ENCODE measurements at regions not wholly inside any gene's neighbourhood (a gene's known extent, or its start where the extent isn't known, plus 50 kb on each side); places are given as distances from the start of the nearest gene placed in this dataset.

DNA sequence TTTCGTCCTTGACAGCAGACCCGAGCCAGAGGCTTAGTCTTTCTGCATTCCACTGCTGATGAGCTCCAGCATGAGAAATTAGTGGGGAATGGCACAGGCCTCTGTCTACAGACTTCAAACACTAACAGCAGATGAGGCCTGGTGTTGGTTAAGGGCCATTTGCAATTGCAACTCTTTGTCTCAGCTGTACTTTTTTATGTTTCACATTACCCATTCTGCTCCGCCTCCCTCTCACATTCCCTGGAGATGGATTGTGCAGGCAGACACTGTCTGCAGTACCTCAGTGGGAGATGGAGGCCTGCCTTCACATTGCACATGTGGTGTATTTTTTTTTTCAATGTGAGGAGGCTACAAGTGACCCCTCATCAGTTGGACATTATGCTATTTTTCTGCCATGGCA, 370.2 kb downstream of the DUSP10 start:
- DNase-seq (ENCODE audit: low spot score) = no peak

DNA sequence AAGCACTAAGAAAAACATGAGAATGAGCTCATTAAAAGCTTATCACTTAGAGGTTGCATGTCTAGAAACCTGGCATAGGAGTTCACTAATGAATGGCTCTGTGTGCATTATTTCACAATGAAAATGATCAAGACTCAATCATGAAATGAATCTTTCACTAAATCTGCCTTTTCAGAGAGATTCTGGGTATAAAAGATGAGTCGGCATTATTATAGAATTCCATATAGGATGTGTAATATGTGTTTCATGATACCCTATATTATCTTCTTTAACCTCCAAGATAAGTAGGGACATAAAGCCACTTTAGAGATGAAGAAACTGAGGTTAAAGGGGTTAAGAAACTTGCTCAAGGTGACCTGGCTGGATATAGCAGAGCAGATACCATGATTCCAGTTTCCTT, 368.1 kb downstream of the DUSP10 start:
- DNase-seq (ENCODE audit: low spot score) = no peak

DNA sequence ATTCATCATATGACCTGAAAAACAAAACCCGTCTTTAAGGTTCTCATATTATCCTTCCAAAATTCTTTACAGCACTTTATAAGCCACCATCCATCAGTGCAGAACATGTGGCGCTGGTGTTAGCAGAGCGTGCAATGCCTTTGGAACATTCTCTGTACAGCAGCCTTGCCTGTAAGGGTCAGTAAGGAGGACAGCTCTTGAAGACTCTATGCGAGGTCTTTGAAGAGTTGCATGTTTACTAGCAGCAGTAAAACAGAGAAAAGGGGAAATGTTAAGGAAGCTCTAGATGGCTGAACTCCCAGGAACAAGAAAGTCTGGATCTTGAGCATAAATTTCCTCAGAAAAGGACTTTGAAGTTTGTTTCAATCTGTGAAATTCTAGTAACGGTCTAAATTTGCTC, 365.6 kb downstream of the DUSP10 start:
- DNase-seq (ENCODE audit: low spot score) = no peak

DNA sequence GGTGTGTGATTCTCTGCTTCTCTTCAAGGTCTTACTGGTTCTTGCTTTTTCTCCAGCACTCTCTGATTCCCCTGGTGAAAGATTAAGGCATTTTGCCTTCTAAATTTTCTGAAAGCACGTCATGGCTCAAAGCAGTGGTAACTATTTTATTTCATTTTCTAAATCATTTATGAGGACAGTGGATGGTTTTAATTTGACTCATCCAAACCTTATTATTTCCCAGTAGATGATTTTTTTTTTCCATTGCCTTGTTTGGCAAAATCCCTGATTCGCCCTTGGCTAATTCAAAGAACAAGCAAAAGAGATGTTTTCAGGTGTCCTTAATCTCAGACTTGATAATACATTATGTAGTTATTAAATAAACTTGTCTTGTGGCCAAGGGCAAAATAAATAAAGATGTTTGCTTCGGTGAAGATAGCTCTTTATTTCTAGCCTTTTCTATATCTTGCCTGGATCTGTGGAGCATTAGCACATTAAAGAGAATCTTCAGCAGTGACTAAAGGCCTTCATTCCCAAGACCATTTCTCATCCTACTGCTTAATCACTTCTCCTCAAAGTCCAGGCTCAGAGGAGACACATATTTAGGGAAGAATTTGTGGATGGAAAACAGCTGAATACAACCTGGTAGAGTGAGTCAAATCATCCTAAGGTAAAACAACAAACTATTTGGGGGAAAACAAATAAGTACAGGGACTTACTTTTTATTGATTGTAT, 359.8 kb downstream of the DUSP10 start:
- no peak for DNase-seq (ENCODE audit: low spot score)

DNA sequence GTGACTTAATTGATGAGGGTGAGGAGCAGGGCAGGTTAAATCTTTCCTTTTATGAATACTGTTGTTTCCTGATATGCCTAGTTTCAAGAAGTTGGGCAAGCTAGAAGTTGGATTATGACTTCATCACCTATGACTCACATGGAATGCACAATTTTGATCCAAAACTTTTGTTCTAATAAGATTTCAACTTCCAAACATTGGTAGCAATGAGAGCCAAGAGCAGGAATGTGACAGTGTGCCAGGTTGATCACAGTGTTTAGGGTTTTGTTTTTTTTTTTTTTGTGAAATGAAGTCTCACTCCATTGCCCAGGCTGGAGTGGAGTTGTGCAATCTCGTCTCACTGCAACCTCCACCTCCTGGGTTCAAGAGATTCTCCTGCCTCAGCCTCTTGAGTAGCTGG, 349.4 kb downstream of the DUSP10 start:
- no peak for DNase-seq (ENCODE audit: low spot score)

DNA sequence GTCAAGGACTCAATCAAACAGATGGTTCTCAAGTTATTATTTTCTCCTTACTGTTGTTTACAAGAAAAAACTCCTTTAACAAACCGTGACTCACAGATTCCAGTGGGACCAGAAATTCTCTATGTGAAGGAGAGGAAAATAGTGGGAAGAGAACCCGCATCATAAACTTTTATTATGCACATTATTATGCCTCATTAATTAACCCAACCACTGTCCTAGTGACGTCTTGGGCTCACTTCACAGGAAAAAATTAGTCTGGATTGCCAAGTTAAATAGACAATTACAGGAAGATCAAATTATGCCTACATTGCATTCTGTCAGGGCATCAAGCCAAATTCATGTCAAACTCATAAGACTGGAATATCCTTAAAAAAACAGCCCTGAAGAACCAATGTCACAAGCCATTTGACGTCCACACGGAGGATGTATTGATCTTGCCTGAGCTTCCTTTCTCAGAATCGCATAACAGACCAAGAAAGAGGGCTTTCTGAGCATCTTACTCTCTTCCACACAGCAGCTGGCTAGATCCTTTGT, 347.8 kb downstream of the DUSP10 start:
- DNase-seq (ENCODE audit: low spot score) = no peak

DNA sequence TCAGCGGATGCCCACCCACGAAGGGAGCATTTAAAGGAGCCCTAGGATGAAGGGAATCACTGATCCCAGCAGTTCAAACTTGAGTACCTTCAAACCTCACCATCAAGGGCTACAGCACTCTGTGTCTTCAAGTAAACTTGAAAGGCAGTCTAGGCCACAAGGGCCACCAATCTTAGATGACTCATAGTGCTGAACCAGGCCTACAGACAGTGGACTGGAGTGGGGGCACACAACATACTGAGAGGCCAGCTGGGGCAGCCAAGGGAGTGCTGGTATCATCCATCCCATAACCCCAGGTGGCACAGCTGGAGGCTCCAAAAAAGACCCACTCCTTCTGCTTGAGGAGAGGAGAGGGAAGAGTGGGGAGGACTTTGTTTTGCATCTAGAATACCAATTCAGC, 345.4 kb downstream of the DUSP10 start:
- DNase-seq (ENCODE audit: low spot score) = no peak

DNA sequence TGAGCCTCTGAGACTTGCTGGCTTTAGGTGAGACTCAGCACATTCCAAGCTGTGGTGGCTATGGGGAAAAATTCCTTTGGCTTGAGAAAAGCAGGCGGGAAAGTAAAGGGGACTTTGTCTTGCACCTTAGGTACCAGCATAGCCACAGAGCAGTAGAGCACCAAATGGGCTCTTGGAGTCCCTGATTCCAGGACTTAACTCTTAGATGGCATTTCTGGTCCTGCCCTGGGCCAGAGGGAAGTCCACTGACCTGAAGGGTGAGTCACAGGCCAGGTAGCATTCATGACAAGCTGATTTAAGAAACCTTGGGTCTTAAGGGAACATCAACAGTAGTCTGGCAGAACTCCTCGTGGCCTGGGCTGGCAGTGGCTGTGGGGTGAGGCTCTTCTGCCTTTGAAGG, 344.7 kb downstream of the DUSP10 start:
- DNase-seq (ENCODE audit: low spot score) = no peak

DNA sequence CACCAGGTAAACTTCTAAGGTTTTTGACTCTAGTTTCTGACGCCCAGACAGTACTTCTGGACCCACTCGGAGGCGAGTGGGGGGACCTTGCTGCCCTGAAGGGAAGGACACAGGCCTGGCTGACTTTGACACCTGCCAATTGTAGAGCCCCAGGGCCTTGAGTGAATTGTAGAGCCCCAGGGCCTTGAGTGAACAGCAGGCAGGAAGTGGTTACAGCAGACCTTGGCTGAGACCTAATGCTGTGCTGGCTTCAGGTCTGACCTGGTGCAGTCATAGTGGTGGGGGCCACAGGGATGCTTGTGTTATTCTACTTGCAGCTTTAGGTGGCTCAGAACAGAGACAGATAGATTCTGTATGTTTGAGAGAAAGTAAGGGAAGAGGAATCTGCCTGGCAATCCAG, 344.3 kb downstream of the DUSP10 start:
- DNase-seq (ENCODE audit: low spot score) = no peak

DNA sequence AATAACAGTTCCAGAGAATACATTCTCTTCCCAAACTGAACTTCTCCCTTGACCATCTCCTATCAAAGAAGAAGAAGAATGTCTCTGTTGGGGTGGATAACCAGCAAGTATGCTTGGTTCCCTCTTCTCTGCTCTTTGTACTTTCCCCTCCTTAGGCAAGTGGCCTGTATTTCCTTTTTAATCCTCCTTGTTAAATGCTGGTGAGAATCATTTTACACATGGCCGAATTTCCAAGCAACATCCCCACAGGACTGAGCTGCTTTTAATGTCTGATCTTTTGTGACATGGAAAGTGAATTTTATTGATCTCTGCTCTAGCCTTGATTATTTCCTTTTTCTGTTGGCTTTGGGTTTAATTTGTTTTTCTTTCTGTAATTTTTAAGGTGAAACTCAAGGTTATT, 336.7 kb downstream of the DUSP10 start:
- DNase-seq (ENCODE audit: low spot score) = no peak

DNA sequence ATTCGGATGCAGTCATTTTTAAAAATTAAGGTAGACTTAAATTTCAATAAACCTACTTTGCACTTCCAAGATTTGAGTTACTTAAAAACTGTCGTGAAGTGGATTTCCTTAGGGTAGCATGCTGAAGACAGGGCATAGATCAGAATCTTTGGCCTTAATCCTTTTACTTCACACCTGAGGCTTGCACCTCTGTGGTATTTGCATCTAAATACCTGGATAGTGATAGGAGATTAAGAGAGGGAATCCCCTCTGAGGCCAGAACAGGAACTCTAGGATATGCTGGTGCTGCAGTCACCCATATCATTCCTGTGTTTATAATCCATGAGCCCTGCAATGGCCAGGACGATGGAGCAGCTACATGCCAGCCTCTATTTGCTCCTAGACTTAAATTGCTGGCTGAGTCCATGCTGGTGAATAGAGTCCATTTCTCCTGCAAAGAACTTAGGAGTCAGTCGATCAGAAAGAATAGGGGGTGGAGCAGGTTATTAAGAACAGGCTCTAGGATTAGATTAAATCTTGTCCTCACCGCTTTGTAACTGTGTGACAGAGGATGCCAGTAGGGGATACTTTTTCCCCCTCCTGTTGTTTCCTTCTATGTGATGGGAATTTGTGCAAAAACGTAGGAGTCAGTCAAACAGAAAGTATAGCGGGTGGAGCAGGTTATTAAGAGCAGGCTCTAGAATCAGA, 333.6 kb downstream of the DUSP10 start:
- no peak for DNase-seq (ENCODE audit: low spot score)

DNA sequence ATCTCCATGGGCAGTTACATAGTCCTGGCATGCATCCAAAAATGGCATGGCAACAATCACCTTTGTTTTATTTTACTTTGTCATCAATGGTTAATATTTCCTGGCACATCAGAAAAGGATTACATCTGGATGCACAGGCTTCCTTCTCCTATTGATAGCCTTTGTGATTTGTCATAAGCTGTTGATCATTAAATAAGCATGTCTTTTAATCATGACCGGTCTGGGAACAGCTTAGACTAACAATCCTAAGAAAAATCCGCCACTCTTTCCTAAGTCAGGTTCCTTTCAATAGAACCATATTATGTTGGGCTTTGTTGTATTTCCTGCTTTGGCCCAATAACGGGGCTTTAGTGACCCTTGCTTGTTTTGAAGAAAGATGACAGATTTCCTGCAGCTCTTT, 330.6 kb downstream of the DUSP10 start:
- no peak for DNase-seq (ENCODE audit: low spot score)

DNA sequence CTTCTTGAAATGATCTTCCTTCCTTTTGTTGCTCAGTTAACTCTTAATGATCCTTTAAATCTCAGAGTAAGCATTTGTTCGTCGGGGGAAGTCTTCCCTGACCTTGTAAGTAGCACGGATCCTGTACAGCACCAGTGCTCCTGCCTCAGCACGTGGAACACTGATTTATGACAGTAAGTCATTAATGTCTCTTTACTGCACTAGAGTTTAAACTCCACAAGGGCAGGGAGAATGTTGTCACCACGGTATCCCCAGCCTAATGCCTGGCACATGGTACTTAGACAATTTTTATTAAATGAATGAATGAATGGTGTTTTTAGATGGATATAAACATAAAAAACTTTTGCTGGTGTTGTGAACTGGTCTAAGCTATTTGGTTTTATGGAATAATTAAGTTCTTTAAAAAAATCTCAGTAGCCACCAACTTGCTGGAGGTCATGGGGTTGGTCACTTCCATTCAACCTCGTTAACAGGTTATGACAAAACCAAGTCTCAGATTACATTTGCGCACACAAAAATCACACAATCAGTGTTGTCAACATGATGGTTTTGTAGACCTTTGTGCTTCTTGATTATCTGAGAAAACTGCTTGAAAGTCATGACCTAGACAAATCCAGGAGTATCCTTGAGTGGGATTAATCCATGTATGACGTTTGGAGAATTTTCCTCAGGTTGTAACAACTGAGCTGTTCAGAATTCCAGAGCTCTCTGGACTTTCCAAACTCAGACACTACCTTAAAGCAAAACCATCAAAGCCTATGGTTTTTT, 326.9 kb downstream of the DUSP10 start:
- no peak for DNase-seq (ENCODE audit: low spot score)

DNA sequence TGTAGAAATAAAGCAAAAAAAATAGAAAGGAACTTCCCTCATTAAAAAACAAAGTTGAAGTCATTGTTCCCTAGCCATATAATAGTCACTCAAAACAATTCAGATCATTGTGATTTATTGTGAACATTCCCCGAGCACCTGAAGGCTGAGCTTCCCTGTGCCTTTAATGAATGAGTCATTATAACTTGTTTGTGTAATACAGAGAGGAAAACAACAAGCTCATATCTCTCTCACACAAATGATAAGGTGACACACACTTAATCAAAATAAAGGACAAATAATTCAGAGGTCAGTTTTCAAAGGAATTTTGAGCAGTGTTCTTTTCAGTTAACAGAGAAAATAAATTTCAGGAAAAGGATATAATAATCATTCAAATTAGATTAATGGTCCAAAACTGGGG, 326.2 kb downstream of the DUSP10 start:
- no peak for DNase-seq (ENCODE audit: low spot score)

DNA sequence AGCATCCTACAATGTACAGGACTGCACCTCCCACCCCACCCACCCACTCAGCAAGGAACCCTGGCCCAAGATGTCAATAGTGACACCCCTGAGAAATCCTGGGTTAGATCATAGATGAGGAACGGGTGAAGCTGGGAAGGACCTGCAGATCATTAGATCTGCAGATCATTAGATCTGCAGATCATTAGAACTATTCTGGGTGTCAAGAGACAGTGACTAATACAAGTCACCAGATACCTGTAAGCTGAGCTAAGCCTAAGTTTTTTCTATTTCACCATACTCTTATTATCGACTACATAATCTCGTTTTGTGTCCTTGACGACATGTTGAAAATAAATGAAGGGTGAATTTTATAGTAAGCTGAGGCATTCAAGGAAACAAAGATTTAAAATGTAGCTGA, 325.7 kb downstream of the DUSP10 start:
- no peak for DNase-seq (ENCODE audit: low spot score)

DNA sequence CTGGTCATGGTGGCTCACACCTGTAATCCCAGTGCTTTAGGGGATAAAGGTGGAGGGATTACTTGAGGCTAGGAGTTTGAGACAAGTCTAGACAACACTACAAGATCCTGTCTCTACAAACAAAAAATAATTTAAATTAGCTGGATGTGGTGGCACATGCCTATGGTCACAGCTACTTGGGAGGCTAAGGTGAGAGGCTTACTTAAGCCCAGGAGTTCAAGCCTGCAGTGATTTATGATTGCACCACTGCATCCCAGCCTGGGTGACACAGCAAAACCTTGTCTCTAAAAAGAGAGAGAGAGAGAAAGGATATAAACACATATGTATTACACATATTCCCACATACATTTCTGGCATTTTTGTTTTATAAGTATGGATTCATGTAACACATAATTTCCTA, 325.2 kb downstream of the DUSP10 start:
- DNase-seq (ENCODE audit: low spot score) = no peak

DNA sequence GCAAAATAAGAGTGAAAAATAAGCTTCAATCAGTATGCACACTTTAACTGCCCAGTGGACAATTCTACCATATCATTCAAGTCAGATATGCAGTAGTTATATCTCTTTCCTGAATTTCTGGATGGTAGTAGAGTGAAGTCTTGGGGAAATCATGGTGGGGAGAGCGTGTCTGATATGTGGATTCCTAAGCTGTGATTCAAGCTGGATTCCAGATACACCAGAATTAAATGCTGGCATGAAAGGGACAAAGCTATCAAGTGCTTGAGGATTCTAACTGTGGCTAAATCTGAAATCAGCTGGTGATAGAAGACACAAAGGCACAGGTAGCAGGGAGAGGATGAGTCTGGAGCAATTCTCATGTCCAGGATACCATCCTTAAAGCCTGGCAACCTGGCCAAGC, 323.5 kb downstream of the DUSP10 start:
- no peak for DNase-seq (ENCODE audit: low spot score)

DNA sequence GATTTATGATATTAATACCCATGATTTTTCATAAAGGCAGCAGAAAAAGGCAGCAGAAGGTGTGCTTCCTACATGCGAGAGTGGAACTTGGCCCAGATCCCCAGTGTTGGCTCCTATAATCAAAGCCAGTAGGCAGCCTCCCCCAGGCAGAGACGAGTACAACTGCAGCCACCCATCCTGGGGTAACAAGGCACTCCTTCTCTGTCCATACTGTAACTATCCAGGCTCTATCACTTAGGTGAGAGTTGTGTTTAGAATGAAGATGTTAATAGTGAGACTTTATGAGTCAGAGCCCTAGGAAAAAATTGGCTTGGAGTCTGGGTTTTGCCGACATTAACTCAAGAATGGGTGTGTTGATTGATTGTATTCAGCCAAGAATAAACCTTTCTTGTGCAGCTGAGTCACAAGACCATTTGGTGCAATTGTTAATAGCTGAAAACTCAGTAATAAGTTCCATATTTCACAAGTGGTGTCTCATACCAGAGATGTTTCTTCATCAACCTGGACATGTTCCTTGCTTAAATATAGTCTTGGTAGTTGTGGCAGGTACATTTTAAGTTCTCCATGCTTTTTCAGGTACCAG, 322.3 kb downstream of the DUSP10 start:
- DNase-seq (ENCODE audit: low spot score) = no peak

DNA sequence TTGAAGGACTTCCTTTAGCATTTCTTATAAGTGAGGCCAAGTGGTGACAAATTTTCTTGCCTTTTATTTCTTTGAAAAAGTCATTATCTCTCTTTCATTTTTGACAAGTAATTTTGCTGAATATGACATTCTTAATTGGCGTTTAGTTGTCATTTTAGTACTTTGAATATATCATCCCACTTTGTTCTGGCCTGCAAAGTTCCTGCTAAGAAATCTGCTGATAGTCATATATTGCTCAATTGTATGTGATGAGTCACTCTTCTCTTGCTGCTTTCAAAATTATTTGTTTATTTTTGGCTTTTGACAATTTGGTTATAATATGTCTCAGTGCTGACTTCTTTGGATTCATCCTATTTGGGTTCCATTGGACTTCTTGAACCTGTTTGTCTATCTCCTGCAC, 312.6 kb downstream of the DUSP10 start:
- no peak for DNase-seq (ENCODE audit: low spot score)

DNA sequence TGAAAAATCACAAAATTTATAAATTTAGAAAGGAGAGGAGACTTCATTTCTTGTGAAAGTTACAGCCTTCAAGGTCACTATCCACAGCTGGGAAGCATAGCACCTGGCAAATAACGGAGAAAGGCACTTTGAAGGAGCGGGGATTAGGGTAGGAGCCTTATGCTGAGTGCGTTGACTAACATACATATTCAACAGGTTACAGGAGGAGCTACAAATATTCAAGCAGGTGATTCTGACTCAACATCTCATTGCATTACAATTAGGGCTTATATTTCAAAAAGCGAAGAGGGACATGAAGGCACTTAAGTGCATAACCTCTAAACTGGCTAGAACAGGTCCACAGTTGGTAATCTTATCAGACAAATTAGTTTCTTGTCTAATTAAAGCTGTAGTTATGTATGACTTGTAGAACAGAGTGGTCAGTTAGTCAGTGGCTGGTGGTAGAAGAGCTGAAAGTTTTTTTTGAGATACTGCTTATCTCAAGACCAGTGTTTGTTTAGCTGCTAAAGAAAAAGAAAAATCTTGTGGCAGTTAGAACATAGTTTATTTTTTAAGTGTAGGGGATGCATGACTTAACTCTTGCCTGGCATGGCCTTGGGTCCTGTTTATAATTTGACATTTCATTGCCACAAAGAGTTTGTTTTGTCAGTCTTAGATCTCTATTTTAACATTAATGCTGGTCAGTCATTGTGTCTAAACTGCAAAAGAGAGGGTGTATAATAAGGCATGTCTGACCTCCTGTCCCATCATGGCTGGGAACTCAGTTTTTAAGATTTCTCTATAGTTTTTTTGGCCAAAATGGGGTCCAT, 311.5 kb downstream of the DUSP10 start:
- no peak for DNase-seq (ENCODE audit: low spot score)

DNA sequence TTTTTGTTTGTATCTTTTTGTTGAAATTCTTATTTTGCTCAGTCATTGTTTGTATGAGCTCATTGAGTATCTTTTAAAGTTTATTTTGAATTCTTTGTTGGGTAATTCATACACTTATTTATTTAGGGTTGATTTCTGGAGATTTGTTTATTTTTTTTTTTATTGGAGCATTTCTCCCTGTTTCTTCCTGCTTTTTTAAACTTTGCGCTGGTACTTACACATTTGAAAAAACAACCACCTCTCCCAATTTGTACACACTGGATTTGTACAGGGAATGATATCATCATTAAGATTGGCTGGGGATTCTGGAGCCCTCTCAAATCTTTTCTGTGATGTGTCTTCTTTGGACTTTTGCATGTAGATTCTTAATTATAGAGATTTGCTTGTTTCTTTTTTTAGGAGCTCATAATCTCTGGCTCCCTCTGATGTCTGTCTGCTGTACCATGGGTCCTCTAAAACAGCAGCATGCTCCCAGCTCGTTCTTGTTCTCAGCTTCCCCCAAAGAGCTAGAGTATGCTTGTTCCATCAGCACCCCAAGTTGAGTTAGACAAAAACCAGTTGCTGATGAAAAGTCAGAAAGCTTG, 310.7 kb downstream of the DUSP10 start:
- DNase-seq (ENCODE audit: low spot score) = no peak

Data from hematopoietic multipotent progenitor cell treated with erythropoietin and hydrocortisone succinate and interleukin-3 and kit ligand, for 15 days (in vitro differentiated cells).